Small intestine (tissue), 7 donors: ENCODE measurements at regions not wholly inside any gene's neighbourhood (a gene's known extent, or its start where the extent isn't known, plus 50 kb on each side); places are given as distances from the start of the nearest gene placed in this dataset.

Experiments
- DNase-seq, 2 donors: peaks; one replicate each; pipeline versions ENCODE4 v3.0.0 to v3.0.0-alpha.2; 2013
- FAIRE-seq: peaks from 2 replicates; lab custom pipeline; 2012; peaks lifted over from hg19 to GRCh38; lab: Jason Lieb, UNC
- H3K27ac ChIP-seq, 3 donors: one replicate each; pipeline ENCODE4 v1.5.1; 2013; ENCODE audit warnings: low read length in 2 of 3, mild to moderate bottlenecking in 2 of 3, control low read depth in 1 of 3, inconsistent platforms in 1 of 3, low read depth in 1 of 3, moderate library complexity in 1 of 3
- H3K27me3 ChIP-seq, 3 donors: one replicate each; pipeline ENCODE4 v1.6.1; 2013; ENCODE audit warnings: low read length in 3 of 3, inconsistent platforms in 1 of 3; ENCODE audit not compliant: control insufficient read depth in 3 of 3, insufficient read depth in 3 of 3
- H3K36me3 ChIP-seq, 3 donors: one replicate each; pipeline ENCODE4 v1.6.1; 2013; ENCODE audit warnings: low read length in 3 of 3, inconsistent platforms in 1 of 3, low read depth in 1 of 3, mild to moderate bottlenecking in 1 of 3, moderate library complexity in 1 of 3; ENCODE audit not compliant: control insufficient read depth in 3 of 3, insufficient read depth in 2 of 3
- H3K4me1 ChIP-seq, 3 donors: one replicate each; pipeline ENCODE4 v1.6.1; 2013; ENCODE audit warnings: low read length in 2 of 3, inconsistent platforms in 1 of 3, low read depth in 1 of 3, mild to moderate bottlenecking in 1 of 3, moderate library complexity in 1 of 3; ENCODE audit not compliant: control insufficient read depth in 3 of 3, insufficient read depth in 2 of 3
- H3K4me3 ChIP-seq, 3 donors: one replicate each; pipeline ENCODE4 v1.5.1; 2013; ENCODE audit warnings: low read length in 3 of 3, control low read depth in 1 of 3, inconsistent platforms in 1 of 3, low read depth in 1 of 3, mild to moderate bottlenecking in 1 of 3, moderate library complexity in 1 of 3
- H3K9me3 ChIP-seq, 2 donors: one replicate each; pipeline ENCODE4 v1.6.1; 2013; ENCODE audit warnings: low read depth in 1 of 2, low read length in 1 of 2; ENCODE audit not compliant: control insufficient read depth in 2 of 2, insufficient read depth in 1 of 2
- WGBS, 3 donors: extraction: QIAGEN DNeasy Blood & Tissue Kit; methylation state at CpG; one replicate each; pipeline ENCODE4 v1.1.7; 2013; 5-methylcytosine and 5-hydroxymethylcytosine counted together
- donor health status: healthy with polysubstance abuse.
- donor health status: control.
- donor health status: control.
- donor health status: Bipolar disorder and iron deficiency.
- donor health status: healthy.

DNA sequence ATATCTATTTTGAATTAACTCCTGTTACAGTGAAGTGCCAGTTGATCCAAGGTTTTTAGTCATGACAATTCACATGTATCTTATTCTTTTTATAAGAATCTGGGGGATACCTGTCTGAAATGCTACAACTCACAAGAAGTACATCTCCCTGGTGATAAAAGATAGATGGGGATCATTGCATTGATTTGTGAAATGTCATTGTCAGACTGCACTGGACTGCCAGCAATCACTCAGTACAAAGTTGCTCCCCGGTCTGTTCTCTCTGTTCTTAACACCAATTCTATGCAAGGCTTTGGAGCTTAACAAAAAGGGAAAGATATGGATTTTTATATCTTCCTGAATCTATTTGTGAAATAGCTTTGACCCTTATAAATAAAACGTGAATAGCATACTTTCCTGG is 171.8 kb upstream of the PCSK5 start:
- FAIRE-seq = no peak
- DNase-seq = no peak
- H3K27me3 ChIP-seq = no peaks in the 10 kb centered on the region
- no peak overlapping the region for H3K27ac ChIP-seq
- H3K4me3 ChIP-seq = no peak overlapping the region
- H3K36me3 ChIP-seq = no peaks in the 10 kb centered on the region
- 80 to 85% (median 84%) methylated on average over 2 of the region's 2 CpGs for WGBS, 3 donors
- no peaks in the 10 kb centered on the region for H3K4me1 ChIP-seq
- no peaks in the 10 kb centered on the region for H3K9me3 ChIP-seq

DNA sequence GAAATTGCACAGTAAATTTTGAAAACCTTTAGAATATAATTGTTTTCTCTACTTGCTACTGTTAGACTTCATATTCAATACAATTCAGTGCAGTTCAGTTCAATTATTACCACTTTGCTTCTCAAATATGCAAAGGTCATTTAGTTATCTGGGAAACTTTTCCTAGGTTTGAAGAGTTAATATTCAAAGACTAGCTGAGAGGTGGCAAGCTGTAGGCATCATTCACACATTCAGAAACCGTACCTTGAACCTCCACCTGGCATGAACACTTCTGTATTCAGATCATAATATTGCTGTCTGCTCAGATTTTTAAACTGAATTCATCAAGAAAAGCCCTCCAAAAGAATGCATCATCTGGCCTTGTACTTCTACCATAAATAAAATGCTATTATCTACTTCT is 162.1 kb upstream of the PCSK5 start:
- 20 to 45% (median 29%) methylated on average over 1 of the region's 1 CpG for WGBS, 3 donors
- FAIRE-seq (no peak), DNase-seq (peak; percentile 47 to 60)
- H3K4me3 ChIP-seq = no peak overlapping the region
- H3K36me3 ChIP-seq = no peaks in the 10 kb centered on the region
- H3K9me3 ChIP-seq = no peaks in the 10 kb centered on the region
- no peak overlapping the region for H3K27ac ChIP-seq
- no peaks in the 10 kb centered on the region for H3K27me3 ChIP-seq
- H3K4me1 ChIP-seq = peaks cover 0 to 11% (median 3%) of the 10 kb centered on the region in 3 donors

DNA sequence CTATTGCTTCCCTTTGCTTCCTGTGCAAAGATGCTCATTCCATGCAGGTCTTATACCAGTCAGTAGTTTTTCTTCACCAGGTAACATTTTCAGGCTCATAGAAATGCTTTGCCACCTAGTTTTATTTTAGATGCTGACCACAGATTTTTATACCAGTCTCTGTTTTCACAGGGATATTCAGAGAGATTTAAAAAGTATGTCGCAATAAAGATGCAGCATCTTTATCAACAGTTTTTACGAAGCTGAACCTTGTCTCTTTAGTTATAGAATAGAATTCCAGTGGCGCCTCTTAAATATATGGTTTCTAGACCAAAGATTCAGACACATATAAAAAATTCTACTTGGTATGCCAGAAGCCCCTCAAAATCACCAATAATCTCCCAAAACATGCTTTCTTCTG is 155.7 kb upstream of the PCSK5 start:
- H3K27me3 ChIP-seq = no peaks in the 10 kb centered on the region
- 71 to 75% (median 73%) methylated on average over 3 of the region's 3 CpGs for WGBS, 3 donors

DNA sequence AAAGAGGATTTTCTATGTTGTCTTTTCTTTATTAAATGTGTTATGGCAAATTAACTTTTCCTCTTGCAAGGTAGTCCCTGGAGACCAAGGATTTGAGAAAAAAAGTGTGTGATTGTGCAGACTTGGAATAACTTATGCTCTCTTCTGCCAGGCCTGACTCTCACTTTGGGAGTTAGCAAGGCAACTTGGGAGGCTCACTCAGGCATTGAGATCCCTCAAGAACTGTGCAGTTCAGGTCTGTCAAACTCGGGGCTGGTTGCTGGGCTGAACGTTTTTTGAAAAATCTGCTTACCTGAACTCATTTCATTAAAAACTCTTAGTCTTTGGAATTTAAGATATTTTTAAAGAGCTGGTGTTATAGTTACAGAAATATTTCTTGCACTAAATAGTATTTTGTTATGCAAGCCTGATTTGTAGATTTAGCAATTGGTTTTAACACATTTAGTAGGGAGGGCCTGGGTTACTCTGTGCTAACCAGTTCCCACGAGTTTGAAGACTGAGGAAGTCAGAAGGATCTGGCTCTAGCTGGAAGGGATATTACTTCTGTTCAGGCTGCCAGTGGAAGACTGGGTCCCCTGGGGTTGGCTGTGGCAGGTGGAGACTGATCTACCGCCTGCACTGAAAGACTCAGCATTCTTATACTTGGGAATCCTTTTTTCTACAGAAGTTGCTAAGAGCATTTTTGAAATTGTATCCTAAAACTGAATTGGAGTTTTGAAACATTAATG is 150.4 kb upstream of the PCSK5 start:
- FAIRE-seq (no peak), DNase-seq (no peak)
- H3K4me3 ChIP-seq = no peak overlapping the region
- no peak overlapping the region for H3K27ac ChIP-seq
- H3K9me3 ChIP-seq = no peaks in the 10 kb centered on the region
- H3K36me3 ChIP-seq = no peaks in the 10 kb centered on the region
- H3K27me3 ChIP-seq = no peaks in the 10 kb centered on the region
- H3K4me1 ChIP-seq = no peaks in the 10 kb centered on the region
- 62 to 78% (median 71%) methylated on average over 4 of the region's 4 CpGs for WGBS, 3 donors

More for the DNA sequence above, 155.7 kb upstream of the PCSK5 start:
- Histone ChIP-seq H3K4me3 (no peak overlapping the region), H3K36me3 (no peaks in the 10 kb centered on the region), H3K27ac (no peak overlapping the region), H3K4me1 (no peaks in the 10 kb centered on the region), H3K9me3 (no peaks in the 10 kb centered on the region)
- FAIRE-seq (no peak), DNase-seq (no peak)

DNA sequence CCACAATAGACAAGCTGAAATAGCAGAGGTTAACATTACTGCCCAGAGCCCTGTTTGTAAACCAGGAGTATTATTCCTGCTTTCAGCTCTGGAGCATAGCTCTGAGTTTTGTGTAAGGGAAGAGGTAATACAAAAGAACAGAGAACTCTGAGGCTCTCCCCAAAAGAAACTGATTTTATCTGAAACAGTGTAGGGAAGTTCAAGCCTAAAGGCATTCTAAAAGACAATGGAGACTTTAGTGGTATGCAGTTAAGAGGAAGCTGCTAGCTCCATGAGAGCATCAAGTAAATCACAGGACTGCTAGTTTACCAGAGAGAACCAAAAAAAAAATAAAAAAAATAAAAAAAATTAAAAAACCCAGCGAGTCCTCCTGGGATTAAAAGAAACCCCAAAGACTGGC is 146.6 kb upstream of the PCSK5 start:
- FAIRE-seq (no peak), DNase-seq (no peak)
- Histone ChIP-seq H3K36me3 (no peaks in the 10 kb centered on the region), H3K27ac (no peak overlapping the region), H3K9me3 (peaks cover 0 to 3% of the 10 kb centered on the region in 2 donors), H3K4me1 (peaks cover 0 to 3% (median 0%) of the 10 kb centered on the region in 3 donors), H3K4me3 (no peak overlapping the region), H3K27me3 (no peaks in the 10 kb centered on the region)
- WGBS, 3 donors = 63 to 73% (median 72%) methylated on average over 1 of the region's 1 CpG

DNA sequence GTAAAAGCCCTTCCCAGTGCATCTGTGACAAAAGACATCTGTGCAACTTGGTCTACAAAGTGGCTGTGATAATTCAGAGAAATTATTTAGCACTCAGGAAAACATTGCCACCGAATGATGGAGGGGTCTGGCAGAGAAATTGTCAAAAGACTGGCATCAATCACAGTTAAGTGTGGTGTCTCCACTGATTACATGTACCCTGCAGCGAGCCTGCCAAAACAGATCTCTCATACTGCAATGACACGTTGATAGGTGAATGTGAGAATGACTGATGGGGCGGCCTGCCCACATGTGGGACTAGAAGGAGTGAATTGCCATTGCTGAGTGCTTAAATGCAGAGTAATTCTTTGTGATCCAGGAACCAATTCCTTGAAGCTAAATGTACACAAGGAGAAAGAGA is 136.4 kb upstream of the PCSK5 start:
- H3K27me3 ChIP-seq = no peaks in the 10 kb centered on the region
- FAIRE-seq = no peak
- 62 to 83% (median 71%) methylated on average over 4 of the region's 4 CpGs for WGBS, 3 donors
- no peaks in the 10 kb centered on the region for H3K4me1 ChIP-seq
- no peak overlapping the region for H3K4me3 ChIP-seq
- H3K36me3 ChIP-seq = no peaks in the 10 kb centered on the region
- H3K27ac ChIP-seq = no peak overlapping the region
- no peaks in the 10 kb centered on the region for H3K9me3 ChIP-seq
- no peak for DNase-seq

DNA sequence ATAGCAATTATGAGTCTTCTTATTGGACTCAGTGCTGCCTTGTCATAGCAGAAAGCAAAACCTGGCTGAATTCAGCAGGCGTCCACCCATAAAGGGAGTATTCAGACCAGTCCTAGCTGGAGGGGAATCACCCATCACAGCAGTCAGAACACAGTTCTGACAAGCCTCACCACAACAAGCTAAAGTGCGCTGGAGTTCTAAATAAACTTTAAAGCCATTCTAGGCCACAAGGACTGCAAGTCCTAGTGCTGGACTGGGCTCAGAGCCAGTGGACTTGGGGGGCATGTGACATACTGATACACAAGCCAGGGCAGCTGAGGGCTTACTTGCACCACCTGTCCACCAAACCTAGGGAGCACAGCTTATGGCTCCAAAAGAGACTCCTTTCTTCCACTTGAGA is 115.3 kb upstream of the PCSK5 start:
- WGBS, 3 donors = 93 to 96% (median 93%) methylated on average over 2 of the region's 2 CpGs
- FAIRE-seq = no peak

DNA sequence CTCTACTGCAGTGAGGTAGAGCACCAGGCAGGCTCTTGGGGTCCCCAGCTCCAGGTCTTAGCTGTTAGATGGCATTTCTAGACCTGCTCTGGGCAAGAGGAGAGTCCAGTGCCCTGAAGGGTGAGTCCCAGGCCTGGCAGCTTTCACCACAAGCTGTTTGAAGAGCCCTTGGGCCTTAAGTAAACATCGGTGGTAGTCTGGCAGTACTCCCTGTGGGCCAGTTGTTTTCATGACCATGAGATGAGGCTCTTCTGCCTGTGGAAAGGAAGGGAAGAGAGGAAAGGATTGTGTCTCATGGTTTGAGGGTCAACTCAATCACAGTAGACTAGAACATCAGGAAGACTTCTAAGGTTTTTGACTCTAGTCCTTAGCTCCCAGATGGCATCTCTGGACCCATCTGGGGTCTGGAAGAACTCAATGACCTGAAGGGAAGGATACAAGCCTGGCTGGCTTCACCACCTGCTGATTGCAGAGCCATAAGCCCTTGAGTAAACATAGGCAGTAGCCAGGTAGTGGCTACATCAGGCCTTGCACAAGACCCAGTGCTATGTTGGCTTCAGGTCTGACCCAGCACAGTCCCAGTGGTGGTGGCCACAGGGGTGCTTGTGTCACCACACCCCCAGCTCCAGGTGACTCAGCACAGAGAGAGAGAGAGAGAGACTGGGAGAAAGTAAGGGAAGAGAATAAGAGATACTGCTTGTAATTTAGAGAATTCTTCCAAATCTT is 114.3 kb upstream of the PCSK5 start:
- no peak for DNase-seq
- Histone ChIP-seq H3K4me3 (no peak overlapping the region), H3K36me3 (no peaks in the 10 kb centered on the region), H3K4me1 (no peaks in the 10 kb centered on the region), H3K27me3 (no peaks in the 10 kb centered on the region), H3K9me3 (peaks cover 0 to 17% of the 10 kb centered on the region in 2 donors), H3K27ac (no peak overlapping the region)
- no peak for FAIRE-seq
- 94 to 100% (median 100%) methylated on average over 1 of the region's 1 CpG for WGBS, 3 donors

More for the DNA sequence above, 115.3 kb upstream of the PCSK5 start:
- peaks cover 0 to 19% of the 10 kb centered on the region in 2 donors for H3K9me3 ChIP-seq
- DNase-seq = no peak
- H3K4me3 ChIP-seq = no peak overlapping the region
- no peaks in the 10 kb centered on the region for H3K27me3 ChIP-seq
- no peaks in the 10 kb centered on the region for H3K4me1 ChIP-seq
- H3K27ac ChIP-seq = no peak overlapping the region
- H3K36me3 ChIP-seq = no peaks in the 10 kb centered on the region
